ENCODE measurements at regions not wholly inside any gene's neighbourhood (a gene's known extent, or its start where the extent isn't known, plus 50 kb on each side); places are given as distances from the start of the nearest gene placed in this dataset.

- H2AK5ac ChIP-seq (ENCODE audit: low read depth, low read length) = no peak overlapping the region
- no peak overlapping the region for H2BK15ac ChIP-seq (ENCODE audit: low read depth, low read length)
- no peak overlapping the region for H2BK20ac ChIP-seq (ENCODE audit: low read depth, low read length)
- H3K27me3 ChIP-seq (ENCODE audit: control insufficient read depth, insufficient read depth, low read length) = no peaks in the 10 kb centered on the region
- no peak overlapping the region for H3K23ac ChIP-seq (ENCODE audit: low read depth, low read length)
- in situ Hi-C loops (cut with MboI; ENCODE audit: low sequenced_read_pairs) (no loop called here), dilution Hi-C loops (cut with HindIII; ENCODE audit: low sequenced_read_pairs, unreplicated experiment) (no loop called here), intact Hi-C loops (cut with micrococcal nuclease) (no loop called here)
- H3K9ac ChIP-seq (ENCODE audit: low read depth, low read length) = no peak overlapping the region
- no peak overlapping the region for H3K4me2 ChIP-seq (ENCODE audit: low read depth, low read length)
- H2BK120ac ChIP-seq (ENCODE audit: low read depth, low read length) = no peak overlapping the region
- H3K56ac ChIP-seq (ENCODE audit: extremely low read depth, insufficient read depth, low read length) = no peak overlapping the region
- no peak overlapping the region for H2AK9ac ChIP-seq (replicated peaks; ENCODE audit: low read depth, low read length, poor library complexity)
- H3K36me3 ChIP-seq (ENCODE audit: control insufficient read depth, insufficient read depth, low read length) = no peaks in the 10 kb centered on the region
- no peak overlapping the region for H3K27ac ChIP-seq (ENCODE audit: insufficient read depth, low read length)
- ATAC-seq (ENCODE audit: low read depth) = no peak
- no TSS peak for BruUV-seq (replicated peaks)
- no peak for TF ChIP-seq CEBPB (IDR thresholded peaks at IDR 0.05; ENCODE audit: low read depth, low read length)
- TF ChIP-seq SMC3 (IDR thresholded peaks at IDR 0.05; ENCODE audit: low read depth, low read length) = no peak
- no peak for TF ChIP-seq MAZ (IDR thresholded peaks at IDR 0.05; ENCODE audit: borderline replicate concordance, low read depth, low read length)
- TF ChIP-seq CTCF (conservative IDR thresholded peaks at IDR 0.05; ENCODE audit: low read depth, low read length) = no peak
- no peak for TF ChIP-seq RCOR1 (IDR thresholded peaks at IDR 0.05; ENCODE audit: insufficient replicate concordance, low read length)
- TF ChIP-seq RAD21 (IDR thresholded peaks at IDR 0.05; ENCODE audit: low read length) = no peak
- no peak for TF ChIP-seq ELK1 (IDR thresholded peaks at IDR 0.05; ENCODE audit: borderline replicate concordance, low read depth, low read length)
- TF ChIP-seq BHLHE40 (IDR thresholded peaks at IDR 0.05; ENCODE audit: low read depth, low read length) = no peak
- TF ChIP-seq MAFK (IDR thresholded peaks at IDR 0.05; ENCODE audit: low read depth, low read length) = no peak
- no peak for TF ChIP-seq NFE2L2 (IDR thresholded peaks at IDR 0.05; ENCODE audit: low read depth, low read length)
- TF ChIP-seq USF2 (IDR thresholded peaks at IDR 0.05; ENCODE audit: low read depth, low read length) = no peak
- TF ChIP-seq CHD1 (IDR thresholded peaks at IDR 0.05; ENCODE audit: low read depth, low read length) = no peak
- no peak for TF ChIP-seq RFX5 (IDR thresholded peaks at IDR 0.05; ENCODE audit: low read depth, low read length)
- peaks cover 48% of the 10 kb centered on the region for H3K9me3 ChIP-seq (ENCODE audit: control insufficient read depth, insufficient read depth, low read length)
- no peak overlapping the region for H3K18ac ChIP-seq (ENCODE audit: low read depth, low read length)
- WGBS, 2 experiments (ENCODE audit: extremely low coverage in 2 of 2, insufficient read length in 1 of 2) = 10% methylated on average over 2 of the region's 12 CpGs; no CpG with 5 or more reads in 1 of the 2 experiments
- no peak overlapping the region for H3K4me3 ChIP-seq (ENCODE audit: insufficient read depth, low read depth, low read length)
- H2AFZ ChIP-seq (replicated peaks; ENCODE audit: low read length, poor library complexity) = no peak overlapping the region
- POLR2A ChIA-PET (ENCODE audit: unreplicated experiment) = no interaction called here
- H4K91ac ChIP-seq (ENCODE audit: insufficient read depth, low read depth, low read length) = no peak overlapping the region
- H3K9me1 ChIP-seq (ENCODE audit: insufficient read depth, low read length) = no peaks in the 10 kb centered on the region
- no peak overlapping the region for H2BK5ac ChIP-seq (ENCODE audit: low read depth, low read length, poor library complexity, severe bottlenecking)
- H4K5ac ChIP-seq (ENCODE audit: low read depth, low read length) = no peak overlapping the region
- H3K14ac ChIP-seq (replicated peaks; ENCODE audit: low read depth, low read length) = no peak overlapping the region
- no peaks in the 10 kb centered on the region for H3K79me1 ChIP-seq (ENCODE audit: low read depth in 1 of 2, low read length in 2 of 2)
- DNase-seq = no peak
- H3K4me1 ChIP-seq (ENCODE audit: control insufficient read depth, insufficient read depth, low read length) = no peaks in the 10 kb centered on the region
- no peaks in the 10 kb centered on the region for H4K20me1 ChIP-seq (ENCODE audit: insufficient read depth, low read length)
- no peak overlapping the region for H4K8ac ChIP-seq (ENCODE audit: low read depth in 2 of 2, low read length in 2 of 2)
- H3K4ac ChIP-seq (ENCODE audit: low read depth, low read length) = no peak overlapping the region
- CTCF ChIA-PET = no interaction called here
Observed at GRCh38 chr10:131002031-131002861, 309.3 kb downstream of the TCERG1L start.
